ENCODE measurements at regions not wholly inside any gene's neighbourhood (a gene's known extent, or its start where the extent isn't known, plus 50 kb on each side); places are given as distances from the start of the nearest gene placed in this dataset.

DNA sequence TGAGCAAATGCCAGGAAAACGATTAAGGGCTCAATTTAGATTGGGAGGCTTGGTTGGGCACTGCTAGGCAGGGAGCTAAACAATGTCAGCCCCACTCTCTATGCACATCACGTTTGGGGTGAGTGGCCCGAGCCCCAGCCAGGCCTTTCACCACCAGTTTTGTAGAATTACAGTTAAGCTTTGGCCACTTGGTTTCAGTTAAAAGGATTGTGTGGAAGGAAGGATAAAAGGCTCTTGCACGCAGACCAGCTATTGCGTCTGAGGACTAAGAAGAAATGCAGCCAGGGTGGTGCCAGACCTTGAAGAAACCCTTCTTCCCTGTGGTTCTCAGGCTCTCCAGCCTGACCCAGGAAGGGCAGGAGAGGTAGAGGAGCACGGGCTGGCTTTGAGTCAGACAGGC lies 125.3 kb upstream of the SLC44A1 start:
- TF ChIP-seq, protein P1, sequence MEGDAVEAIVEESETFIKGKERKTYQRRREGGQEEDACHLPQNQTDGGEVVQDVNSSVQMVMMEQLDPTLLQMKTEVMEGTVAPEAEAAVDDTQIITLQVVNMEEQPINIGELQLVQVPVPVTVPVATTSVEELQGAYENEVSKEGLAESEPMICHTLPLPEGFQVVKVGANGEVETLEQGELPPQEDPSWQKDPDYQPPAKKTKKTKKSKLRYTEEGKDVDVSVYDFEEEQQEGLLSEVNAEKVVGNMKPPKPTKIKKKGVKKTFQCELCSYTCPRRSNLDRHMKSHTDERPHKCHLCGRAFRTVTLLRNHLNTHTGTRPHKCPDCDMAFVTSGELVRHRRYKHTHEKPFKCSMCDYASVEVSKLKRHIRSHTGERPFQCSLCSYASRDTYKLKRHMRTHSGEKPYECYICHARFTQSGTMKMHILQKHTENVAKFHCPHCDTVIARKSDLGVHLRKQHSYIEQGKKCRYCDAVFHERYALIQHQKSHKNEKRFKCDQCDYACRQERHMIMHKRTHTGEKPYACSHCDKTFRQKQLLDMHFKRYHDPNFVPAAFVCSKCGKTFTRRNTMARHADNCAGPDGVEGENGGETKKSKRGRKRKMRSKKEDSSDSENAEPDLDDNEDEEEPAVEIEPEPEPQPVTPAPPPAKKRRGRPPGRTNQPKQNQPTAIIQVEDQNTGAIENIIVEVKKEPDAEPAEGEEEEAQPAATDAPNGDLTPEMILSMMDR (IDR thresholded peaks at IDR 0.05; ENCODE audit: poor library complexity) = no peak
- no peak for TF ChIP-seq EZH2phosphoT487 (IDR thresholded peaks at IDR 0.05; ENCODE audit: low read depth, severe bottlenecking, unreplicated experiment)
